GM23338 (cell line): ENCODE measurements at regions not wholly inside any gene's neighbourhood (a gene's known extent, or its start where the extent isn't known, plus 50 kb on each side); places are given as distances from the start of the nearest gene placed in this dataset.

Source experiments
- CREB1 ChIP-seq: fragments of 250-450 bp; sonication (Bioruptor Pico); IDR thresholded peaks from 2 replicates; pipeline ENCODE4 v1.5.0; 2020; ENCODE audit warnings: low read depth, mild to moderate bottlenecking, moderate library complexity
- CTCF ChIP-seq, 2 experiments: fragments of 200-600 bp in 1 of 2; sonication (generic) in 1 of 2; conservative IDR thresholded peaks; 2 replicates each; pipeline versions ENCODE4 v1.5.1 to v1.6.1; 2016 to 2017; ENCODE audit warnings: antibody characterized with exemption in 2 of 2, low read depth in 2 of 2, mild to moderate bottlenecking in 2 of 2, moderate library complexity in 1 of 2
- ETS1 ChIP-seq: IDR thresholded peaks from 2 replicates; pipeline ENCODE4 v1.6.1; 2016; ENCODE audit warnings: antibody characterized with exemption
- EZH2 ChIP-seq: fragments of 200-600 bp; sonication (generic); IDR thresholded peaks from one replicate; pipeline ENCODE4 v1.8.0; 2017; ENCODE audit warnings: antibody characterized with exemption, mild to moderate bottlenecking, low read depth; ENCODE audit not compliant: unreplicated experiment
- EZH2phosphoT487 ChIP-seq: fragments of 200-600 bp; sonication (generic); IDR thresholded peaks from one replicate; pipeline ENCODE4 v1.8.1; 2018; ENCODE audit warnings: antibody characterized with exemption; ENCODE audit not compliant: unreplicated experiment
- JUNB ChIP-seq: IDR thresholded peaks from one replicate; pipeline ENCODE4 v1.6.1; 2016; ENCODE audit warnings: antibody characterized with exemption; ENCODE audit not compliant: unreplicated experiment
- NANOG ChIP-seq: IDR thresholded peaks from 2 replicates; pipeline ENCODE4 v1.6.1; 2016; ENCODE audit warnings: antibody characterized with exemption, borderline replicate concordance
- POLR2AphosphoS5 ChIP-seq: IDR thresholded peaks from 2 replicates; pipeline ENCODE4 v1.6.1; 2016; ENCODE audit warnings: antibody characterized with exemption, low read depth
- REST ChIP-seq: IDR thresholded peaks from one replicate; pipeline ENCODE4 v1.6.1; 2018; ENCODE audit warnings: antibody characterized with exemption; ENCODE audit not compliant: unreplicated experiment
- STAT1 ChIP-seq: IDR thresholded peaks from one replicate; pipeline ENCODE4 v1.6.1; 2016; ENCODE audit warnings: antibody characterized with exemption; ENCODE audit not compliant: unreplicated experiment

GRCh38 chr3:5319454-5319853 is 131.9 kb downstream of the EDEM1 start:
- TF ChIP-seq CTCF (conservative IDR thresholded peaks at IDR 0.05; ENCODE audit: low read depth in 2 of 2) = no peak
- TF ChIP-seq REST = no peak
- no peak for TF ChIP-seq EZH2
- TF ChIP-seq STAT1 = no peak
- TF ChIP-seq ETS1 = no peak
- no peak for TF ChIP-seq EZH2phosphoT487
- no peak for TF ChIP-seq JUNB
- no peak for TF ChIP-seq POLR2AphosphoS5
- TF ChIP-seq NANOG = no peak
- TF ChIP-seq CREB1 = no peak
